ENCODE measurements at regions not wholly inside any gene's neighbourhood (a gene's known extent, or its start where the extent isn't known, plus 50 kb on each side); places are given as distances from the start of the nearest gene placed in this dataset.

- Histone ChIP-seq H3K27ac (ENCODE audit: low read length) (no peak overlapping the region), H3K27me3 (ENCODE audit: low read depth, low read length) (no peaks in the 10 kb centered on the region), H3K4me3 (ENCODE audit: low read depth in 1 of 2, low read length in 2 of 2) (no peak overlapping the region), H3K36me3 (ENCODE audit: control insufficient read depth in 1 of 2, insufficient read depth in 2 of 2, low read length in 2 of 2) (no peaks in the 10 kb centered on the region), H3K9me3 (ENCODE audit: control insufficient read depth in 1 of 2, low read length in 2 of 2) (peaks cover 0 to 4% of the 10 kb centered on the region in 2 donors), H3K4me1 (ENCODE audit: control insufficient read depth in 1 of 2, insufficient read depth in 2 of 2, low read length in 2 of 2) (no peaks in the 10 kb centered on the region)
Observed at GRCh38 chr4:175871774-175872405, 59.8 kb upstream of the GPM6A start.

GRCh38 chr4:175873707-175874106 lies 61.6 kb upstream of the GPM6A start:
- Histone ChIP-seq H3K36me3 (ENCODE audit: control insufficient read depth in 1 of 2, insufficient read depth in 2 of 2, low read length in 2 of 2) (no peaks in the 10 kb centered on the region), H3K27me3 (ENCODE audit: low read depth, low read length) (no peaks in the 10 kb centered on the region), H3K27ac (ENCODE audit: low read length) (no peak overlapping the region), H3K9me3 (ENCODE audit: control insufficient read depth in 1 of 2, low read length in 2 of 2) (no peaks in the 10 kb centered on the region), H3K4me1 (ENCODE audit: control insufficient read depth in 1 of 2, insufficient read depth in 2 of 2, low read length in 2 of 2) (no peaks in the 10 kb centered on the region), H3K4me3 (ENCODE audit: low read depth in 1 of 2, low read length in 2 of 2) (no peak overlapping the region)

GRCh38 chr4:175874306-175874705 lies 62.2 kb upstream of the GPM6A start:
- no peak overlapping the region for H3K4me3 ChIP-seq (ENCODE audit: low read depth in 1 of 2, low read length in 2 of 2)
- no peaks in the 10 kb centered on the region for H3K9me3 ChIP-seq (ENCODE audit: control insufficient read depth in 1 of 2, low read length in 2 of 2)
- no peaks in the 10 kb centered on the region for H3K27me3 ChIP-seq (ENCODE audit: low read depth, low read length)
- H3K36me3 ChIP-seq (ENCODE audit: control insufficient read depth in 1 of 2, insufficient read depth in 2 of 2, low read length in 2 of 2): no peaks in the 10 kb centered on the region
- no peaks in the 10 kb centered on the region for H3K4me1 ChIP-seq (ENCODE audit: control insufficient read depth in 1 of 2, insufficient read depth in 2 of 2, low read length in 2 of 2)
- H3K27ac ChIP-seq (ENCODE audit: low read length): no peak overlapping the region

- Histone ChIP-seq H3K27me3 (ENCODE audit: low read depth, low read length) (no peaks in the 10 kb centered on the region), H3K9me3 (ENCODE audit: control insufficient read depth in 1 of 2, low read length in 2 of 2) (no peaks in the 10 kb centered on the region), H3K4me3 (ENCODE audit: low read depth in 1 of 2, low read length in 2 of 2) (no peak overlapping the region), H3K36me3 (ENCODE audit: control insufficient read depth in 1 of 2, insufficient read depth in 2 of 2, low read length in 2 of 2) (no peaks in the 10 kb centered on the region), H3K27ac (ENCODE audit: low read length) (no peak overlapping the region), H3K4me1 (ENCODE audit: control insufficient read depth in 1 of 2, insufficient read depth in 2 of 2, low read length in 2 of 2) (no peaks in the 10 kb centered on the region)
Observed at GRCh38 chr4:175875993-175876771, 64.1 kb upstream of the GPM6A start.

- Histone ChIP-seq H3K36me3 (ENCODE audit: control insufficient read depth in 1 of 2, insufficient read depth in 2 of 2, low read length in 2 of 2) (no peaks in the 10 kb centered on the region), H3K9me3 (ENCODE audit: control insufficient read depth in 1 of 2, low read length in 2 of 2) (no peaks in the 10 kb centered on the region), H3K4me1 (ENCODE audit: control insufficient read depth in 1 of 2, insufficient read depth in 2 of 2, low read length in 2 of 2) (no peaks in the 10 kb centered on the region), H3K27me3 (ENCODE audit: low read depth, low read length) (no peaks in the 10 kb centered on the region), H3K27ac (ENCODE audit: low read length) (no peak overlapping the region), H3K4me3 (ENCODE audit: low read depth in 1 of 2, low read length in 2 of 2) (no peak overlapping the region)
Observed at GRCh38 chr4:175882891-175883290, 70.8 kb upstream of the GPM6A start.

- Histone ChIP-seq H3K27ac (ENCODE audit: low read length) (no peak overlapping the region), H3K4me3 (ENCODE audit: low read depth in 1 of 2, low read length in 2 of 2) (no peak overlapping the region), H3K36me3 (ENCODE audit: control insufficient read depth in 1 of 2, insufficient read depth in 2 of 2, low read length in 2 of 2) (no peaks in the 10 kb centered on the region), H3K27me3 (ENCODE audit: low read depth, low read length) (no peaks in the 10 kb centered on the region), H3K4me1 (ENCODE audit: control insufficient read depth in 1 of 2, insufficient read depth in 2 of 2, low read length in 2 of 2) (no peaks in the 10 kb centered on the region), H3K9me3 (ENCODE audit: control insufficient read depth in 1 of 2, low read length in 2 of 2) (no peaks in the 10 kb centered on the region)
Observed at GRCh38 chr4:175884048-175884447, 72.0 kb upstream of the GPM6A start.

GRCh38 chr4:175891231-175891630 lies 79.2 kb upstream of the GPM6A start:
- H3K27me3 ChIP-seq (ENCODE audit: low read depth, low read length): no peaks in the 10 kb centered on the region
- no peaks in the 10 kb centered on the region for H3K9me3 ChIP-seq (ENCODE audit: control insufficient read depth in 1 of 2, low read length in 2 of 2)
- H3K36me3 ChIP-seq (ENCODE audit: control insufficient read depth in 1 of 2, insufficient read depth in 2 of 2, low read length in 2 of 2): no peaks in the 10 kb centered on the region
- H3K27ac ChIP-seq (ENCODE audit: low read length): no peak overlapping the region
- H3K4me1 ChIP-seq (ENCODE audit: control insufficient read depth in 1 of 2, insufficient read depth in 2 of 2, low read length in 2 of 2): no peaks in the 10 kb centered on the region
- no peak overlapping the region for H3K4me3 ChIP-seq (ENCODE audit: low read depth in 1 of 2, low read length in 2 of 2)

- no peak overlapping the region for H3K27ac ChIP-seq (ENCODE audit: low read length)
- no peak overlapping the region for H3K4me3 ChIP-seq (ENCODE audit: low read depth in 1 of 2, low read length in 2 of 2)
Observed at GRCh38 chr4:175891851-175892250, 79.8 kb upstream of the GPM6A start.

GRCh38 chr4:175905925-175906324 lies 93.9 kb upstream of the GPM6A start:
- Histone ChIP-seq H3K4me3 (ENCODE audit: low read depth in 1 of 2, low read length in 2 of 2) (no peak overlapping the region), H3K36me3 (ENCODE audit: control insufficient read depth in 1 of 2, insufficient read depth in 2 of 2, low read length in 2 of 2) (no peaks in the 10 kb centered on the region), H3K27ac (ENCODE audit: low read length) (no peak overlapping the region), H3K27me3 (ENCODE audit: low read depth, low read length) (no peaks in the 10 kb centered on the region), H3K9me3 (ENCODE audit: control insufficient read depth in 1 of 2, low read length in 2 of 2) (no peaks in the 10 kb centered on the region), H3K4me1 (ENCODE audit: control insufficient read depth in 1 of 2, insufficient read depth in 2 of 2, low read length in 2 of 2) (no peaks in the 10 kb centered on the region)

More at GRCh38 chr4:175891851-175892250, 79.8 kb upstream of the GPM6A start:
- no peaks in the 10 kb centered on the region for H3K36me3 ChIP-seq (ENCODE audit: control insufficient read depth in 1 of 2, insufficient read depth in 2 of 2, low read length in 2 of 2)
- no peaks in the 10 kb centered on the region for H3K9me3 ChIP-seq (ENCODE audit: control insufficient read depth in 1 of 2, low read length in 2 of 2)
- no peaks in the 10 kb centered on the region for H3K4me1 ChIP-seq (ENCODE audit: control insufficient read depth in 1 of 2, insufficient read depth in 2 of 2, low read length in 2 of 2)
- no peaks in the 10 kb centered on the region for H3K27me3 ChIP-seq (ENCODE audit: low read depth, low read length)

GRCh38 chr4:175906384-175906783 lies 94.3 kb upstream of the GPM6A start:
- no peak overlapping the region for H3K4me3 ChIP-seq (ENCODE audit: low read depth in 1 of 2, low read length in 2 of 2)
- H3K9me3 ChIP-seq (ENCODE audit: control insufficient read depth in 1 of 2, low read length in 2 of 2): no peaks in the 10 kb centered on the region
- H3K36me3 ChIP-seq (ENCODE audit: control insufficient read depth in 1 of 2, insufficient read depth in 2 of 2, low read length in 2 of 2): no peaks in the 10 kb centered on the region
- H3K27ac ChIP-seq (ENCODE audit: low read length): no peak overlapping the region
- no peaks in the 10 kb centered on the region for H3K4me1 ChIP-seq (ENCODE audit: control insufficient read depth in 1 of 2, insufficient read depth in 2 of 2, low read length in 2 of 2)
- no peaks in the 10 kb centered on the region for H3K27me3 ChIP-seq (ENCODE audit: low read depth, low read length)

- H3K4me1 ChIP-seq (ENCODE audit: control insufficient read depth in 1 of 2, insufficient read depth in 2 of 2, low read length in 2 of 2): no peaks in the 10 kb centered on the region
- no peaks in the 10 kb centered on the region for H3K27me3 ChIP-seq (ENCODE audit: low read depth, low read length)
- no peak overlapping the region for H3K27ac ChIP-seq (ENCODE audit: low read length)
- no peak overlapping the region for H3K4me3 ChIP-seq (ENCODE audit: low read depth in 1 of 2, low read length in 2 of 2)
- no peaks in the 10 kb centered on the region for H3K9me3 ChIP-seq (ENCODE audit: control insufficient read depth in 1 of 2, low read length in 2 of 2)
- no peaks in the 10 kb centered on the region for H3K36me3 ChIP-seq (ENCODE audit: control insufficient read depth in 1 of 2, insufficient read depth in 2 of 2, low read length in 2 of 2)
Observed at GRCh38 chr4:175910700-175911099, 98.6 kb upstream of the GPM6A start.
